IgD-negative memory B cell (primary cell): ENCODE measurements at regions not wholly inside any gene's neighbourhood (a gene's known extent, or its start where the extent isn't known, plus 50 kb on each side); places are given as distances from the start of the nearest gene placed in this dataset.
A peak's percentile ranks its signal among the peaks of the same experiment; 100 is the strongest.
"Not testable (repeated sequence)": the region's sequence is repeated elsewhere in the genome, so short reads cannot be mapped to it uniquely, and the experiment has no call there.

Experiments used
- H3K27ac Mint-ChIP-seq, 3 donors: one replicate each; pipeline ENCODE4 v1.8.0; 2020 to 2022; ENCODE audit warnings: mild to moderate bottlenecking in 3 of 3, mixed read lengths in 3 of 3, moderate library complexity in 1 of 3
- H3K27me3 Mint-ChIP-seq: one replicate; pipeline ENCODE4 v1.8.0; 2021; ENCODE audit warnings: mixed read lengths
- H3K36me3 Mint-ChIP-seq: one replicate; pipeline ENCODE4 v1.8.0; 2020; ENCODE audit warnings: mild to moderate bottlenecking, mixed read lengths
- H3K4me1 Mint-ChIP-seq, 3 donors: one replicate each; pipeline ENCODE4 v1.8.0; 2020 to 2022; ENCODE audit warnings: mixed read lengths in 3 of 3, mild to moderate bottlenecking in 1 of 3
- H3K4me3 Mint-ChIP-seq, 4 donors: one replicate each; pipeline ENCODE4 v1.8.0; 2020 to 2022; ENCODE audit warnings: mild to moderate bottlenecking in 4 of 4, mixed read lengths in 4 of 4, moderate library complexity in 3 of 4
- H3K9me3 Mint-ChIP-seq, 3 donors: one replicate each; pipeline ENCODE4 v1.8.0; 2020 to 2021; ENCODE audit warnings: mixed read lengths in 3 of 3, mild to moderate bottlenecking in 1 of 3

DNA sequence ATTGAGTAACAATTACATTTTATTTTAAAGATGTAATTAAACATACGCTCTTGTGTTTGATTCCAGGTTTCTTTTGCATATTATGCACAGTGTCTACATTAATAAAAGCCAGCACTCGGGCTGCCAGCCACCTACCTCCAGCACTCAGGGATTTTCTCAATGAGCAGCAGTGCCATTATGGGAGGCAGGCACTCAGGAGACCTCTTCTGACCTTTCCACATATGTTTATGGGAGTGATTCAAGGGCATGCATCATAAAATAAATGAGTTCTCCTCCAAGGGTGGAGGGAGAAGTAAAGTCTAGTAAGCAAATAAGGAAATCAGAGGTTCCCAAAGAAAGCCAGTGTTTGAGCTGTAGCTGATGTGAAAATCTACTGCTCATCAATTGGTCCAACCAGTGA, 119.8 kb upstream of the IRX2 start:
- Mint-ChIP-seq H3K9me3 (peaks cover 0 to 16% (median 1%) of the 10 kb centered on the region in 3 donors), H3K4me3 (no peak overlapping the region), H3K36me3 (no peaks in the 10 kb centered on the region), H3K4me1 (no peaks in the 10 kb centered on the region), H3K27me3 (no peaks in the 10 kb centered on the region), H3K27ac (no peak overlapping the region)

DNA sequence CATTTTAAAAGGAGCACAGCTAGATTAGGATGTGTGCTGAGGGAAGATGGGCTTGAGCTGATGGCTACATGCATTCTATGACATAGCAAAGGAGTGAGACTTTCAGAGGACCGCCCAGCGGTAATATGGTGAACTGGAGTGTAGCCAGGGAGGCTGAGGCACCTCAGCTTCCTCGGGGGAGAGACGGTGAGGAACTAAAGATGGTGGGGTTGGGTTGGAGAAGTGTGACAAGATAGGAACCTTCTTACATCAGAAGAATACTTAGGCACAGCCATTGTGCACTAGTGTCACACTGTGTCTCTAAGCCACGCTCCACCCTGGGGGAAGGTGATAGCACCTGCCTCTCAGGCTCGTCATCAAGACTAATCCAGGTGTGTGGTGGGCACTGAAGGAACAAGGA, 118.0 kb upstream of the IRX2 start:
- H3K4me3 Mint-ChIP-seq, result peak overlapping the region in 1 of 4 donors; percentile 9
- H3K27ac Mint-ChIP-seq, result no peak overlapping the region
- no peaks in the 10 kb centered on the region for H3K4me1 Mint-ChIP-seq
- no peaks in the 10 kb centered on the region for H3K36me3 Mint-ChIP-seq
- H3K9me3 Mint-ChIP-seq, result peaks cover 0 to 16% (median 1%) of the 10 kb centered on the region in 3 donors
- H3K27me3 Mint-ChIP-seq, result no peaks in the 10 kb centered on the region

DNA sequence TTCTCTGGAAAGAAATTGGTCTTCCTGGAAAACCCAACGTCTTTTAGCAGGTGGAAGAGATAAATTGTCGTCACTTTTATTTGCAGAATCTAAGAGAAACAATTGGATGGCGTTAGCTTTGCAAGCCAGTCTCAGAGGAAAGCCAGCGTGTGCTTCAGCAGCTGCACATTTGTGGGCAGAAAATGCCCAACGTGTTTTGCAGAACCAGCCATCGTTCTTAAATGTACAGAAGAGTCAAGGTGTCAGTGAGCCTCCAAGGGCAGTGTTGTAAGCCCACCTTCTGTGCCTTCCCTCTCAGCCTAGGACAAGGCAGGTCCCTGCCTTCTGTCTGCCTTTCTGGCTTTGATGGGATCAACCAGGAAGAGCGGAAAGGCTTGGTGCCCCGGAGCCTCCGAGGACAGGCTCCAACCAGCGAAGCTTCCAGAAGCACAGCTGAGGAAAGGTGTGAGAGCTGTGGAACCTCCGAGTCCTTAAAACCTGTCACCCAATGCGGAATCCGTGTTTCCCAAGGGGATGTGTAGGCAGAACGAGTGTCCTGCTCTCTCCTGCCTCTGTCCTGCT, 116.0 kb upstream of the IRX2 start:
- Mint-ChIP-seq H3K36me3 (no peaks in the 10 kb centered on the region), H3K9me3 (peaks cover 0 to 11% (median 0%) of the 10 kb centered on the region in 3 donors), H3K27me3 (no peaks in the 10 kb centered on the region), H3K4me1 (no peaks in the 10 kb centered on the region), H3K27ac (no peak overlapping the region), H3K4me3 (no peak overlapping the region)

DNA sequence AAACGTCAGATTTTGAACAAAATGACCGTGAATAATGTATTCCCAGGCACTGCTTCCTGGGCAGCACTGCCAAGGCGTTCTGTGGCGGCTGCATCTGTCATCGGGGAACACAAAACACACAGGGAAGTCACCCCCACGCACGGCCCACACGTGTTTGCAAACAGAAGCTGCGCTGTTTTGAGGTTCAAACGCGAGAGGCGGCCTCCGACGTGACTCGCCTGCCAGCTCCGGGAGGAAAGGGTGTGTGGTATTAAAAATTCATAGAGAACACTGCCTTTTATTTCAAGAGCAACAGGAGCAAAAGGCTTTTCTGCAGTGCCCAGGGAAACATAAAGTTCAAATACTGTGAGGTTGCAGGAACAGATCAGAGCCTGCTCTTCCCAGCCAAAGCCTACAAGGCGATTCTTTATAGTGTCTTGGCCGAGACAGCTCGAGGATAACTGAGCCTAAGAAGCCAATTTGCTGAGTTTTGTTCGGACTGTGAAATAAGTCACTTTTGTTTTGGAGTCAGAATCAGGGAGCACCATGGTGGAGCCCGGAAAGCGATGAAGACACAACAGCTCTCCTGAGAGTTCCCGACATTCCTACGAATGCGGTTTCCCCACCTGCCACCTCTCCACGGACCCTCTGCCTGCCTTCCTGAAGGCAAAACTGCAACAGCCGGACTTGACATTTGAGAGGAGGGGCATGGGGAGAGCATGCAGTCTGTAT, 115.3 kb upstream of the IRX2 start:
- Mint-ChIP-seq H3K27me3 (no peaks in the 10 kb centered on the region), H3K27ac (no peak overlapping the region), H3K4me1 (no peaks in the 10 kb centered on the region)

DNA sequence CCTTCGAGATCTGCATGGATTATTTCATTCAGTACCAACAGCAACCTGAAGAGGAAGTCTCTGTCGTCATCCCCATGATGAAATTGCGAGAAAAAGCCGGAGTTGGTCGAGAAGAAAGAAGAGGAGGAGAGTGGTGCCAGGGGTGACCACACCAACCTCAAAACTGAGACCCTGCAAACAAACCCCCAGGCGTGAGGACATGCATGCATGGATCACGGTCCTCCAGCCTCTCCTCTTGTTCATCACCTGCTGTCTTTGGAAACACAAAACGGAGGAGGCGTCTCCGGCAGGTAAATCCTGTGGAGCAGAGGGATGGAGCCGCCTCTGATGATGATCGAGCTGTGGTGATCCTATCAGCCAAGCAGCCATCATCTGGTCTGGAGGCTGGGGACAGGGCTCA, 114.4 kb upstream of the IRX2 start:
- no peaks in the 10 kb centered on the region for H3K4me1 Mint-ChIP-seq
- no peak overlapping the region for H3K27ac Mint-ChIP-seq
- peaks cover 0 to 6% (median 0%) of the 10 kb centered on the region in 3 donors for H3K9me3 Mint-ChIP-seq
- no peaks in the 10 kb centered on the region for H3K27me3 Mint-ChIP-seq
- peak overlapping the region in 1 of 4 donors; percentile 52 for H3K4me3 Mint-ChIP-seq
- no peaks in the 10 kb centered on the region for H3K36me3 Mint-ChIP-seq

More for the DNA sequence above, 115.3 kb upstream of the IRX2 start:
- Mint-ChIP-seq H3K9me3 (peaks cover 0 to 11% (median 0%) of the 10 kb centered on the region in 3 donors), H3K4me3 (no peak overlapping the region), H3K36me3 (no peaks in the 10 kb centered on the region)

DNA sequence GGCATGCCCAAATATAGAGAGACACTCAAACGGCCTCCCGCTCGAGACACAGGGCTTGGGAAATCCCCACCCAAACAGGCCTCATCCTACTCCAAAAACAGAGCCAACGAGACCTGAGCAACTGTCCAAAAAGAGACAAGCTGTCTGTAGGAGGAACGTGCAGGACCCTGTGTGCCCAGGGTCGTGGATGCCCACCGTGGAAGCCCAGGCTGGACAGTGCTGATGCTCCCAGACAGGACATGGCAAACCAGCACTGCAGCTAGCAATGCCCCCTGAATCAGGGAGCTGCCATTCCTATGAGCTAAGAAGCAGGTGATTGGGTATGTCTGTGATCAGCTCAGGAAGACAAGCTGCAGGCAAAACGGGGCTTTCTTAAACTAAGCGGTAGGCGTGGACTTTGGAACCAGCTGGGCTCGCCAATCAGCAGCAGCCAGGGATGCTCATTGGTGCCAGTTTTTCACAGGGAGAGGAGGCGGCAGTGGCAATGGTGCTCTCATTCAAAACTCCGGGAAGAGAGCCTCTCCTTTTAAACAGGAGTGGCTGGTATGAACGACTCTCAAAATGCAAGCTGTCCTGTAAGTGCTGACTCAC, 113.1 kb upstream of the IRX2 start:
- no peaks in the 10 kb centered on the region for H3K36me3 Mint-ChIP-seq
- peaks cover 0 to 1% (median 0%) of the 10 kb centered on the region in 3 donors for H3K4me1 Mint-ChIP-seq
- no peaks in the 10 kb centered on the region for H3K9me3 Mint-ChIP-seq
- no peak overlapping the region for H3K27ac Mint-ChIP-seq
- peak overlapping the region in 1 of 4 donors; percentile 12 for H3K4me3 Mint-ChIP-seq
- no peaks in the 10 kb centered on the region for H3K27me3 Mint-ChIP-seq

DNA sequence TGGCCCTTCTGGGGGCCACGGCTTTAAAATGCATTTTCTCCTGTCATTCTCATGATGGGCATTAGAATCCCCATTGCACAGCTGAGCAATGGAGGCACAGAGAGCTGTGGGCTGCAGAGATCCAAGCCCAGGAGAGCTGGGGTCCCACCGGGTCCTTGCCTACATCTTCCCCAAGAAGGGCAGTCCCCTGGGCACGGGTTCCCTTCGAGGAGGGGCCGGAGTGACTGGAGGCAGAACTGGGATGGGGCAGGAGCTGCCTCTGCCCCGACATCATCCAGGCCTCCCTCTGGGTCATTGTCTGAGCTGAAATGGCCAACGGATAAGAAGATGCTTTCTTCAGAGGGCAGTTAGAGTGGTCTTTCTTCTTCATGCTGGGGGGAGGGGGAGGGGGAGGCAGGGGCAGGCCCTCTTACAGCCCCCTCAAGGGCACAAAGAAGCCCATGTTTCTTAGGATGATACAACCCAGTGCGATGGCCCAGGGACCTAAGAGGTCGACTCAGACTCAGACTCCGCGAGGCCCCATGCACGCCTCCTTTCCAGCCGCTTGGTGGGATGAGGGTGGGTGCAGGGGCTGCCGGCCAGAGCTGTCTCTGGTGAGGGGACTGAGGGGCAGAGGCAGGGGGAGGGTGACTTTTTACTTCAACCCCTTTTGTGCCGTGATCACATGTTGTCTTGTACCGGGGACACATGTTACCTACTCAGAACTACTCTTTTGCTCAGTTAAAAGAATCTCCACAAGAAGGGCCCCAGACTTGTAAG, 112.4 kb upstream of the IRX2 start:
- Mint-ChIP-seq H3K27ac (no peak overlapping the region), H3K9me3 (peaks cover 0 to under 1% (median 0%) of the 10 kb centered on the region in 3 donors), H3K4me3 (no peak overlapping the region), H3K27me3 (no peaks in the 10 kb centered on the region), H3K4me1 (peaks cover 0 to 1% (median 0%) of the 10 kb centered on the region in 3 donors), H3K36me3 (no peaks in the 10 kb centered on the region)

DNA sequence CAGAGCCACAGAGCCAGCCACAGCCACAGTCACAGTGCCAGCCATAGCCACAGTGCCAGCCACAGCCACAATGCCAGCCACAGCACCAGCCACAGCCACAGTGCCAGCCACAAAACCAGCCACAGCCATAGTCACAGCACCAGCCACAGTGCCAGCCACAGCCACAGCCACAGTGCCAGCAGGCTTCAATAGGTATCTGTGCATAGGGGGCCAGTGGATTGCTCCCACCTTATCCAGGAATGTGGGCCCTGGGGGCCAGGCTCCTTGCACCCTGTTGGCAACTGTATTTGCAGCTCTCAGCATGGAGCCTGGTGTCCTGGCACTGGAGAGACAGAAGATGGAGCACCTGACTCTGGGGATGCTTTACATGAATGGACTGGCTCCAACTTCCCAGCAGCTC, 111.7 kb upstream of the IRX2 start:
- no peak overlapping the region for H3K4me3 Mint-ChIP-seq
- H3K4me1 Mint-ChIP-seq, result peaks cover 0 to 1% (median 0%) of the 10 kb centered on the region in 3 donors
- H3K27me3 Mint-ChIP-seq, result no peaks in the 10 kb centered on the region
- H3K9me3 Mint-ChIP-seq, result peaks cover 0 to 2% (median 0%) of the 10 kb centered on the region in 3 donors
- no peak overlapping the region for H3K27ac Mint-ChIP-seq
- H3K36me3 Mint-ChIP-seq, result no peaks in the 10 kb centered on the region

DNA sequence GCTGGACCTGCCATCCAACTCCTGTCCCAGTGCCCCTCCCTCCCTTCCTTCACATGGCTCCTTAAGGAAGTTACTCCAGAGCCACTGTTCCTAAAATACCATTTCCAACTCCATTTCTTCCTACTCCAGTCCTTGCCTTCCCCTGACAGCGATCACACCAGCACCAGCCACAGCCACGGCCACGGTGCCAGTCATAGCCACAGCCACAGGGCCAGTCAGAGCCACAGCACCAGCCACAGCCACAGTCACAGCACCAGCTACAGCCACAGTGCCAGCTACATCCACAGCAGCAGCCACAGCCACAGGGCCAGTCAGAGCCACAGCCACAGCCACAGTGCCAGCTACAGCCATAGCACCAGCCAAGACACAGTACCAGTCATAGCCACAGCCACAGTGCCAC, 110.7 kb upstream of the IRX2 start:
- H3K27ac Mint-ChIP-seq, H3K36me3 Mint-ChIP-seq, H3K4me3 Mint-ChIP-seq, H3K9me3 Mint-ChIP-seq, H3K27me3 Mint-ChIP-seq, H3K4me1 Mint-ChIP-seq: not testable (repeated sequence)

DNA sequence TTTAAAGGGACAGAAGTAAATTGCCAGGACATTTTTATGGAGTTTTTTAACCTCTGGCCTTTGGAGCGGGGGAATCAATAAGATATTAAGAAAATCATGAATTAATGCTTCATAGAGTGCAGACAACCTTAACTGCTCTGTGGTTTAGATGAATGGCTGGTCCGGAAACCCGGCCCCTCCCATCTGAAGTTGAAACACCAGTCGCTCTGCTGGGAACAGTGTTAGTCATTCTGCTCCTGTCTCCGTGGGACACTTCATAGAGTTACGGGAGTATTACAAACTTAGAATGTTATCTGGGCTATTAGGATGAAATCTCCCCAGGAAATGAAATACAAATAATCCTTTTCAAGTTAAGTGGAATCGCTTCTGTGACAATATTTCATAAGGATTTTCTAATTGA, 110.1 kb upstream of the IRX2 start:
- Mint-ChIP-seq H3K27me3 (no peaks in the 10 kb centered on the region), H3K27ac (no peak overlapping the region), H3K36me3 (no peaks in the 10 kb centered on the region), H3K9me3 (peaks cover 0 to 2% (median 0%) of the 10 kb centered on the region in 3 donors), H3K4me3 (no peak overlapping the region), H3K4me1 (peaks cover 0 to 1% (median 0%) of the 10 kb centered on the region in 3 donors)

DNA sequence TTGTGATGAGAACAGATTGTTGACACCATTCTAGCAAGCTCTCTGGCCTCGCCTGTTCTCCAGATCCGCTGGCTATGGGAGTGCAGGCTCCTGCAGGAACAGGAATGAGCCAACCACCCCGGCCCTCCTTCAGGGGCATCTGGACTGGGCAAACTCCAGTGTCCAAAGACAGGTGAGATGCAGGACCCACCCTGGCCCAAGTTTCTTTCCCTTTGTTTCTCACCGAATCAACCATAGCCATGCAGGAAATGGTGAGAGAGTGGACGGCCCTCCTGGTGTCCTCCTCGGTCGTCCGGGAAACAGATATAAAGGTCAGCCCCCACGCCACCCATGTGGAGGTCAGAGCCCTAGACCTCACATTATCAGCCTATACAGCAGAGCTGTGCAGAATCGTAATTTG, 108.6 kb upstream of the IRX2 start:
- Mint-ChIP-seq H3K4me1 (peaks cover 0 to 1% (median 0%) of the 10 kb centered on the region in 3 donors), H3K27ac (no peak overlapping the region), H3K4me3 (no peak overlapping the region), H3K36me3 (no peaks in the 10 kb centered on the region), H3K9me3 (peaks cover 0 to 2% (median 0%) of the 10 kb centered on the region in 3 donors), H3K27me3 (no peaks in the 10 kb centered on the region)

DNA sequence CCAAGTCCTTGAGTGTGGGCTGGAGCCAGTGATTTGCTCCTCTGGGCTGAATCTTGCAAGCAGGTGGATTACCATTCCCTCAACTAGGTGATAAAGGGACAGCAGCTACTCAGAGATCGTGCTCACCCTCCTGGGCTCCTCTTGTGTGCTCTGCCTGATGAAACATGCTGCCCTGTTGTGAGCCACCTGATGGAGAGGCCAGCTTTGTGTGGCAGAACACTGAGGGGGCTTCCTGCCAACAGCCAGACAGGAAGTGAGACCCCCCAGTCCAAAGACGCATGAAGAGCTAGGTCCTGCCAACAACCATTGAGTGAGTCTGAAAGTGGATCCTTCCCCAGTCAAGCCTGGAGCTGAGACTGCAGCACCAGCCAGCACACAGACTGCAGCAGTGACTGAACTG, 106.4 kb upstream of the IRX2 start:
- Mint-ChIP-seq H3K4me3 (peak overlapping the region in 1 of 4 donors; percentile 38), H3K4me1 (peaks cover 0 to 1% (median 0%) of the 10 kb centered on the region in 3 donors), H3K9me3 (peaks cover 0 to 4% (median 4%) of the 10 kb centered on the region in 3 donors), H3K27me3 (no peaks in the 10 kb centered on the region), H3K36me3 (peaks cover 3% of the 10 kb centered on the region), H3K27ac (peak overlapping the region in 1 of 3 donors; percentile 35)

DNA sequence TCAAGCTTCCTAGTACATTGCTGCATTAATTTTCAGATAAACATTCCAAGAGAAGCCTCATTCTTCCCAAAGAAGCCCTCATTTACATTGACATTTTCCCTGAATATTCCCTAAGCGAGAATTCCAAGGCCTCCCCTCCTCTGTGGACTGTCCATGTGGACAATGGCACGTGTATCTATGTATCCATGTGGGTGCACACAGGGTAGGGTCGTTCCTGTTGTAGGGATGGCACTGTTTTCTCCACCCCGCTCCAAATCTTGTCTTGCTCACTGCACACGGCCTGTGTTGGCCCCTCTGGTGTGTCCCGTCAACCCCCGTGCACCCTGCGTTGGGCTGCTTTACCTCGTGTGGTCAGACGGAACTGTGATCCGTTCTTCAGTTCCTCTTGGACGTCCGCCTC, 104.7 kb upstream of the IRX2 start:
- H3K4me3 Mint-ChIP-seq, result no peak overlapping the region
- no peaks in the 10 kb centered on the region for H3K27me3 Mint-ChIP-seq
- H3K27ac Mint-ChIP-seq, result no peak overlapping the region
- peaks cover 0 to 1% (median 0%) of the 10 kb centered on the region in 3 donors for H3K4me1 Mint-ChIP-seq
- H3K36me3 Mint-ChIP-seq, result peaks cover 3% of the 10 kb centered on the region
- H3K9me3 Mint-ChIP-seq, result peaks cover 0 to 4% (median 4%) of the 10 kb centered on the region in 3 donors

DNA sequence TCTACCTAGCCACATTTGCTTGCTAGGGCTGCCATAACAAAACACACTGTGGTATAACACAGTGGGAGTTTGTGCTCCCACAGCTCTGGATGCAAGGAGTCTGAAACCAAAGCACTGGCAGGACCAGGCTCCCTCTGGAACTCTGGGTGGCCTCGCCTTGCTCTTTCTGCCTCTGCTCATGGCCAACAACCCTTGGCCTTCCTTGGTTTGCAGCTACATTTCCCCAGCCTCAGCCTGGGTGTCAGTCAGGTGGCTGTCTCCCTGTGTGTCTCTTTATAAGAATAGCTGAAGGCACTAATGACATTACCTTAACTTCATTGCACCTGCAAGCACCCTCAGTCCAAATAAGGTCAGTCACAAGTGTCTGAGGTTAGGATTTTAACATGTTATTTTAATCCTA, 101.0 kb upstream of the IRX2 start:
- Mint-ChIP-seq H3K27ac (no peak overlapping the region), H3K9me3 (peaks cover 0 to 4% (median 3%) of the 10 kb centered on the region in 3 donors), H3K27me3 (no peaks in the 10 kb centered on the region), H3K4me1 (no peaks in the 10 kb centered on the region), H3K36me3 (peaks cover 3% of the 10 kb centered on the region), H3K4me3 (no peak overlapping the region)

DNA sequence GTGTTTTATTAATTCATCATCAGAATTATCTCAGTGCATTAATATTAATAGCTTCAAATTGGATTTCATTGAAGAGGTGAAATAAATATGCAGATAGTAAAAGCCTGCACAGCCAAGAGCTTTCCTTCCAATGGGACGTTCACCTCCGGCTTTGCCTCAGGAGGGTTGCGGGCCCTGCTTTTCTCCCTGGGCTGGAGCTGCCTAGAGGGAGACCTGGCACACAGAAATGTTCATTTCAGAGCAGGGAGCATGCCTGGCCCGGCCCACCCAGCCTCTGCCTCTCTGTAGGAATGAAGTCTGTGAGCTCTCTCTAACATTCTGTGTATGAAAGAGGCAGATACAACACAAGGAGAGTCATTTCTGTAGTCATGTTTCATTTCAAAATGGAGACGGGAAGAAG, 100.4 kb upstream of the IRX2 start:
- H3K27ac Mint-ChIP-seq, result no peak overlapping the region
- H3K27me3 Mint-ChIP-seq, result no peaks in the 10 kb centered on the region
- H3K36me3 Mint-ChIP-seq, result peaks cover 3% of the 10 kb centered on the region
- H3K4me1 Mint-ChIP-seq, result no peaks in the 10 kb centered on the region
- H3K9me3 Mint-ChIP-seq, result peaks cover 0 to 4% (median 3%) of the 10 kb centered on the region in 3 donors
- no peak overlapping the region for H3K4me3 Mint-ChIP-seq
